ENCODE measurements at regions not wholly inside any gene's neighbourhood (a gene's known extent, or its start where the extent isn't known, plus 50 kb on each side); places are given as distances from the start of the nearest gene placed in this dataset.

GRCh38 chr7:110407242-110407641 lies 683.7 kb upstream of the LRRN3 start:
- no peak for TF ChIP-seq HMG20B (CRISPR knock-in tag; conservative IDR thresholded peaks at IDR 0.05)
- TF ChIP-seq RAD21 (CRISPR knock-in tag; IDR thresholded peaks at IDR 0.05): no peak
- no peak for TF ChIP-seq E2F1 (CRISPR knock-in tag; IDR thresholded peaks at IDR 0.05)
